ENCODE measurements at regions not wholly inside any gene's neighbourhood (a gene's known extent, or its start where the extent isn't known, plus 50 kb on each side); places are given as distances from the start of the nearest gene placed in this dataset.

GRCh38 chr16:75836347-75837010, 110.2 kb upstream of the CPHXL start:
- intact Hi-C loops (cut with DNase I), result no loop called here
- TF ChIP-seq CTCF (IDR thresholded peaks at IDR 0.05), result no peak

GRCh38 chr16:75837264-75837663, 111.0 kb upstream of the CPHXL start:
- ATAC-seq, result no peak
- Histone ChIP-seq H3K36me3 (no peaks in the 10 kb centered on the region), H3K27me3 (no peaks in the 10 kb centered on the region), H3K4me1 (no peaks in the 10 kb centered on the region), H3K9me3 (no peaks in the 10 kb centered on the region), H3K4me3 (no peak overlapping the region), H3K27ac (no peak overlapping the region)
- intact Hi-C loops (cut with DNase I), result no loop called here
- no peak for TF ChIP-seq CTCF (IDR thresholded peaks at IDR 0.05)
- no peak for DNase-seq
- FAIRE-seq, result no peak
- 58 to 68% methylated on average over 2 of the region's 2 CpGs for WGBS, 2 donors

More at GRCh38 chr16:75836347-75837010, 110.2 kb upstream of the CPHXL start:
- FAIRE-seq (no peak), DNase-seq (no peak), ATAC-seq (no peak)
- Histone ChIP-seq H3K27ac (no peak overlapping the region), H3K27me3 (peaks cover 0 to under 1% (median 0%) of the 10 kb centered on the region in 4 donors), H3K4me3 (no peak overlapping the region), H3K9me3 (no peaks in the 10 kb centered on the region), H3K4me1 (no peaks in the 10 kb centered on the region), H3K36me3 (no peaks in the 10 kb centered on the region)
- 47 to 53% methylated on average over 2 of the region's 2 CpGs for WGBS, 2 donors

DNA sequence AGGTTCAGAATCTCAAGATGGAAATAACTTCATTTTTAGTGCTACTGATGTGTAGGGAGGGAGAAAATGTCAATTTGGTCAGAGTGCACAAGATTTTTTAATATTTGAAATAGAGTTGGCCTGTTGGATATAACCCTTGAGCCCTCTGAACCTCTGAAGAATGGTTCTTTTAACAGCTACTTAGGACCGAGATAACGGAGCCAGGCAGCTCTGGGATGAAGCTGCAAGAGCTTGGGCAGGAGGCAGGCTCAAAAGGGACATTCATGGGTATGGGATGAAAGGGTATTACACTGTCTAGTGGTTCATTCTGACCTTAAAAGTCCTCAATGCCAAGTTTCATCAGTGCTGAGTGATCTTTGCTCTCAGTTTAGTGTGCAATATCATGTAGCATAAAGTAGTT, 111.4 kb upstream of the CPHXL start:
- Histone ChIP-seq H3K27ac (no peak overlapping the region), H3K9me3 (no peaks in the 10 kb centered on the region), H3K36me3 (no peaks in the 10 kb centered on the region), H3K4me3 (no peak overlapping the region), H3K4me1 (no peaks in the 10 kb centered on the region), H3K27me3 (no peaks in the 10 kb centered on the region)
- no peak for FAIRE-seq
- no peak for TF ChIP-seq CTCF (IDR thresholded peaks at IDR 0.05)
- 81 to 85% methylated on average over 2 of the region's 2 CpGs for WGBS, 2 donors
- no peak for ATAC-seq
- DNase-seq, result no peak
- intact Hi-C loops (cut with DNase I), result no loop called here

DNA sequence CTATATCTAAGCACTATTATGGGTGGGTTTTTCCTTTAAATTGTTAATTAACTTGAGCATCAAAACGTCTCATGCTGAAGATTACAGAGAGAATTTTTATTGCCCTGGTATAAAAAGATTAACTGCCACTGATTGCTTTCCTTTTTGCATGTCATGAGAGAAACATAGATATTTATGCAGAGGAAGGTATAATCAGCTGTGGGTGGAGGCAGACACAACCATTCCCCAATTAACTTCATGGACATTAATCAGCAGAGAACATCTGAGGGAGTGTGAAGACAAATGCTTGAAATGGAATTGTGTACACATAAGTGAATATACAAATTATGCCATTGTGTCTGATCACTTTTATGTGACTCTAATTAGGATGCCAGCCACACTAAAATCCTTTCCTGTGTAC, 115.2 kb upstream of the CPHXL start:
- ATAC-seq (no peak), DNase-seq (no peak), FAIRE-seq (no peak)
- Histone ChIP-seq H3K4me1 (no peaks in the 10 kb centered on the region), H3K36me3 (no peaks in the 10 kb centered on the region), H3K9me3 (no peaks in the 10 kb centered on the region), H3K4me3 (no peak overlapping the region), H3K27me3 (no peaks in the 10 kb centered on the region), H3K27ac (no peak overlapping the region)
- TF ChIP-seq CTCF (IDR thresholded peaks at IDR 0.05), result no peak
- intact Hi-C loops (cut with DNase I), result no loop called here
- WGBS, 2 donors, result 13 to 19% methylated on average over 1 of the region's 1 CpG

DNA sequence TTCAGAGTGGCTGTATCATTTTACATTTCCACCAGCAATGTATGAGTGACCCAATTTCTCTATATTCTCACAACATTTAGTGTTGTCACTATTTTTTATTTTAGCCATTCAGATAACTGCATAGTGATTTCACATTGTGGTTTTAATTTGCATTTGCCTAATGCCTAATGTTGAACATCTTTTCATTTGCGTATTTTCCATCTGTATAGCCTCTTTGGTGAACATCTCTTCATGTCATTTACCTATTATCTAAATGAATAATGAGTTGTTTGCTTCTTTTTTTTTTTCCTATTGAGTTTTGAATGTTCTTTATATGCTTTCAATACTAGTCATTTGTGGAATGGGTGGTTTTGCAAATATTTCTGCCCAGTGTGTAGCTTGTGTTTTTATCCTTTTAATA, 120.9 kb upstream of the CPHXL start:
- FAIRE-seq (no peak), ATAC-seq (no peak), DNase-seq (no peak)
- no peaks in the 10 kb centered on the region for H3K27me3 ChIP-seq
- H3K36me3 ChIP-seq, result no peaks in the 10 kb centered on the region
- TF ChIP-seq CTCF (IDR thresholded peaks at IDR 0.05), result no peak
- no peak overlapping the region for H3K4me3 ChIP-seq
- H3K27ac ChIP-seq, result no peak overlapping the region
- H3K4me1 ChIP-seq, result no peaks in the 10 kb centered on the region
- intact Hi-C loops (cut with DNase I), result no loop called here
- WGBS, 2 donors, result 76 to 85% methylated on average over 1 of the region's 1 CpG
- no peaks in the 10 kb centered on the region for H3K9me3 ChIP-seq

Data from pancreas (tissue), 10 donors.